ENCODE measurements at regions not wholly inside any gene's neighbourhood (a gene's known extent, or its start where the extent isn't known, plus 50 kb on each side); places are given as distances from the start of the nearest gene placed in this dataset.

- TF ChIP-seq POLR2A (IDR thresholded peaks at IDR 0.05) (no peak), CTCF (IDR thresholded peaks at IDR 0.05) (no peak)
Measured at GRCh38 chr18:22268641-22269128, 99.3 kb downstream of the GATA6 start.

Data from thyroid gland (tissue), 4 donors.